BJ (cell line): ENCODE measurements at regions not wholly inside any gene's neighbourhood (a gene's known extent, or its start where the extent isn't known, plus 50 kb on each side); places are given as distances from the start of the nearest gene placed in this dataset.
A peak's percentile ranks its signal among the peaks of the same experiment; 100 is the strongest.

Experiments used
- CTCF ChIA-PET: fragments of 350-600 bp; formaldehyde crosslinking; extraction: SDS; loops from one replicate; lab custom pipeline; 2021; ENCODE audit warnings: antibody characterized with exemption, inconsistent platforms; lab: Yijun Ruan, JAX
- POLR2A ChIA-PET: fragments of 300-600 bp; sonication (Branson Sonifier 250); formaldehyde crosslinking; extraction: SDS; loops from one replicate; lab custom pipeline; 2021; ENCODE audit warnings: antibody characterized with exemption; lab: Charles Lee
- DNase-seq: peaks from one replicate; pipeline ENCODE4 v3.0.0-alpha.2; 2011; ENCODE audit warnings: low read depth
- H3K27me3 ChIP-seq: 2 replicates; pipeline ENCODE4 v1.6.0; 2011; ENCODE audit warnings: low read length; ENCODE audit not compliant: control insufficient read depth, insufficient read depth
- H3K36me3 ChIP-seq: 2 replicates; pipeline ENCODE4 v1.5.1; 2011; ENCODE audit warnings: low read length; ENCODE audit not compliant: control insufficient read depth, insufficient read depth
- H3K4me3 ChIP-seq: 2 replicates; pipeline ENCODE4 v1.5.1; 2011; ENCODE audit warnings: low read depth, mild to moderate bottlenecking, control low read depth, low read length
- TF ChIP-seq, protein P1 (sequence below): IDR thresholded peaks from 2 replicates; pipeline ENCODE4 v1.5.1; 2011; ENCODE audit warnings: low read depth, mild to moderate bottlenecking, control low read depth, inconsistent platforms, low read length, moderate library complexity; ENCODE audit not compliant: insufficient read depth

DNA sequence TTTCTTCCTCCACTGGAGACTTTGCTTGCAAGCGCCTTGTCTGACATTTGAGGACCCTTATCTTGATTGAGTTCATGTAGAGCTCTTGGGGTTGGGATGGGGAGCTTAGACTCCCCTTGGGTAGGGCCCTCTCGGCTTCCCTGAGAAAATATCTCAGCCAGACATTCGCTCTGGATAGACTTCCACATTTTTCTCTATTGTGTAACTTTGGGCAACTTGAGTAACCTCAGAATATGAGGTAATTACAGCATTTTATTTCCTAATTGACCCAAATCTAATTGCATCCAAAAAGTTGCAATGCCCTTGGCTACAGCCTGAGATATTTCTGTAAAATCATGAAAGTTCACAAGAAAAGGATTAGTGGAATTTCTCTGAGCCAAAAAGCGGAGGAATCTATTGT is 102.8 kb upstream of the MXRA5 start:
- ChIA-PET CTCF (interaction anchor here (1.1 kb wide), 1 partner anchor 201 kb away, joined by 6 read pairs; no protein-coding TSS in a partner anchor), POLR2A (no interaction called here)
- Histone ChIP-seq H3K27me3 (no peaks in the 10 kb centered on the region), H3K36me3 (no peaks in the 10 kb centered on the region), H3K4me3 (no peak overlapping the region)
- TF ChIP-seq, protein P1, sequence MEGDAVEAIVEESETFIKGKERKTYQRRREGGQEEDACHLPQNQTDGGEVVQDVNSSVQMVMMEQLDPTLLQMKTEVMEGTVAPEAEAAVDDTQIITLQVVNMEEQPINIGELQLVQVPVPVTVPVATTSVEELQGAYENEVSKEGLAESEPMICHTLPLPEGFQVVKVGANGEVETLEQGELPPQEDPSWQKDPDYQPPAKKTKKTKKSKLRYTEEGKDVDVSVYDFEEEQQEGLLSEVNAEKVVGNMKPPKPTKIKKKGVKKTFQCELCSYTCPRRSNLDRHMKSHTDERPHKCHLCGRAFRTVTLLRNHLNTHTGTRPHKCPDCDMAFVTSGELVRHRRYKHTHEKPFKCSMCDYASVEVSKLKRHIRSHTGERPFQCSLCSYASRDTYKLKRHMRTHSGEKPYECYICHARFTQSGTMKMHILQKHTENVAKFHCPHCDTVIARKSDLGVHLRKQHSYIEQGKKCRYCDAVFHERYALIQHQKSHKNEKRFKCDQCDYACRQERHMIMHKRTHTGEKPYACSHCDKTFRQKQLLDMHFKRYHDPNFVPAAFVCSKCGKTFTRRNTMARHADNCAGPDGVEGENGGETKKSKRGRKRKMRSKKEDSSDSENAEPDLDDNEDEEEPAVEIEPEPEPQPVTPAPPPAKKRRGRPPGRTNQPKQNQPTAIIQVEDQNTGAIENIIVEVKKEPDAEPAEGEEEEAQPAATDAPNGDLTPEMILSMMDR: no peak
- DNase-seq: peak; percentile 22

DNA sequence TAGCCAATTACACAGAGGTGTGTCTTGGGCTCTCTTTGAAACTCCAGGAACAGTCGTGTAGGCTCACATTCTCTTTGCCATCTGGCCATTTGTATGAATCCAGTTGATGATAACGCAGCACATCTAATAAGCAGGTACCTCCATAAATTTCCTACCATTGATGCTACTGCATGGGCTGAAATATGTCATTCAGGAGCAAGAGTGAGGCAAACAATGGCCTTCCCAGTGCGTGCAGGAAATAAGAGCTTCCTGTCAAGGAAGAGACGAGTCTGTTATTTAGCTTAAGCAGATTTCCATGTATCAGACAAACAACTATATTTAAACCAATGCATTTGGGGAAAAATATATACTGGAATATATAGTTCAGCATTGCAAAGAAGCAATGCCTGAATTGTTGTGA is 102.1 kb upstream of the MXRA5 start:
- Histone ChIP-seq H3K4me3 (no peak overlapping the region), H3K36me3 (no peaks in the 10 kb centered on the region), H3K27me3 (no peaks in the 10 kb centered on the region)
- ChIA-PET POLR2A (no interaction called here), CTCF (no interaction called here)
- TF ChIP-seq, protein P1: no peak
- DNase-seq: no peak

DNA sequence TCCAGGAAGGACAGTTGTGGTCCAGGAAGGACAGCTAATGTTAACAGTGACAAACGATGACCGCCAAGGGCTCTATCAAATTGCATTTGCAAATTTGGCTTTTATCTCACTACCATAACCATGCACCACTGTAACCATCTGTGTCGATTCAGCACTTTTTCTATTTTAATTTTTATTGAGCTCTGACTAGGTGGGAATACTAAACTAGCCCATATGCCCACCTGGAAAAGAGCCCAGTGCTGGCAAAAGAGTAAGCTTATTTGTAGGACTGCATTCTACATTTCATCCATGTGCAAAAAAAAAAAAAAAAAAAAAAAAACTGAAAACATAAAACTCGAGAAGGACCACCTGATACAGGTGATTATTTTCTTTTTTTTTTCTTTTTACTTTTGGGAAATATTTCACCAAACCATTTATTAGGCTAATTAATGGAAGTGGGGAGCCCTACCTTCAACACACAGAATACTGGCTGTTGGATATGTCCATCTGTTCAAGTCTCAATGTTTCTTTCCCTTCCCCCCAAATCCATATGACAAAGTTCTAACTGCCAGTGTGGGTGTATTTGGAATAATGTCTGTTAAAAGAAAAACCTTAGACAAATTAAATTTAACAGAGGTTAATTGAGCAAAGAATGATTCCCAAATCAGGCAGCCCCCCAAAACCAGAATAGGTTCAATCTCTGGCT is 99.5 kb upstream of the MXRA5 start:
- TF ChIP-seq, protein P1: no peak
- ChIA-PET CTCF (no interaction called here), POLR2A (no interaction called here)
- DNase-seq: no peak
- H3K36me3 ChIP-seq: no peaks in the 10 kb centered on the region
- no peak overlapping the region for H3K4me3 ChIP-seq
- H3K27me3 ChIP-seq: no peaks in the 10 kb centered on the region

DNA sequence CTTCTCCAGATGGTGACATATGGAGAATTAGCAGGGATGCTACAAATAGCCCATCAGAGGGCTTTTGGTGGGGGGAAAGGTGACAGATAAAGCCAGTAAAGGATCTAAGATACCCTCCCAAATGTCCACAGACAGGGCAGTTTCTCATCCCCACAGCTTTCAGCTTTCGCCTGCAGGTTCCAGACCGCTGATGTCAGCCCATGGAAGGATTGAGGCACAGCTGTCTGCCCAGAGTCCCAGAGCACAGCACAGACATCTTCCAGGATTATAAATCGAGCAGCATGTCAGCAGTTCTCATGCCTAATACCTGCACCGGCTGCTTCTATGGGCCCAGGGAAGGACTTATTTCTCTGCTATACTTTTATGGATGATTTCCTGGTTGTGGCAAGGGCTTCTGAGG is 96.7 kb upstream of the MXRA5 start:
- ChIA-PET CTCF (no interaction called here), POLR2A (no interaction called here)
- H3K27me3 ChIP-seq: no peaks in the 10 kb centered on the region
- TF ChIP-seq, protein P1: no peak
- H3K4me3 ChIP-seq: no peak overlapping the region
- no peaks in the 10 kb centered on the region for H3K36me3 ChIP-seq
- DNase-seq: no peak

DNA sequence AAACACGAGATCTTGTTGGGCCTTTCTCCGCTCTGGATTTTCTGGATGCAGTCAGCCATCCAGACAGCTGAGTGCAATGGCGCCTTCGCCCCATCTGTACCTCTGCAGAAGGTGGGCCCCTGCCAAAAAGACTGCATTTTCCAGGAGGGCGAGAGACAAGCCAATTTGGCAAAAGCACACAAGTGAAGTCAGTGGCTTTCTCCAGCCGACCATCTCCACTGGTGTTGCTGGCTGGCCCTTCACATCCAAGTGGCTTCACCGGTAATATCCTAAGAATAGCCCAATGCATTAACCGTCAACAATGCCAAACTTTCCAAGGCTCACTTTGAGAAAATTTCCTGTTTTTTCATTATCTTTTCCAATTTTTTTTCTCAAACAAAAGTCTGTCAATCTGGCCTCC is 96.2 kb upstream of the MXRA5 start:
- no peak overlapping the region for H3K4me3 ChIP-seq
- H3K36me3 ChIP-seq: no peaks in the 10 kb centered on the region
- ChIA-PET POLR2A (no interaction called here), CTCF (no interaction called here)
- H3K27me3 ChIP-seq: no peaks in the 10 kb centered on the region
- TF ChIP-seq, protein P1: no peak
- DNase-seq: no peak
